WI38 (cell line): ENCODE measurements at regions not wholly inside any gene's neighbourhood (a gene's known extent, or its start where the extent isn't known, plus 50 kb on each side); places are given as distances from the start of the nearest gene placed in this dataset.

Source experiments
- H3K4me3 ChIP-seq: 2 replicates; pipeline ENCODE4 v1.5.1; 2011; ENCODE audit warnings: low read depth, mild to moderate bottlenecking, control low read depth, low read length
- TF ChIP-seq, protein P1 (sequence below): IDR thresholded peaks from 2 replicates; pipeline ENCODE4 v1.5.1; 2012; ENCODE audit warnings: low read depth, mild to moderate bottlenecking, control low read depth, low read length

DNA sequence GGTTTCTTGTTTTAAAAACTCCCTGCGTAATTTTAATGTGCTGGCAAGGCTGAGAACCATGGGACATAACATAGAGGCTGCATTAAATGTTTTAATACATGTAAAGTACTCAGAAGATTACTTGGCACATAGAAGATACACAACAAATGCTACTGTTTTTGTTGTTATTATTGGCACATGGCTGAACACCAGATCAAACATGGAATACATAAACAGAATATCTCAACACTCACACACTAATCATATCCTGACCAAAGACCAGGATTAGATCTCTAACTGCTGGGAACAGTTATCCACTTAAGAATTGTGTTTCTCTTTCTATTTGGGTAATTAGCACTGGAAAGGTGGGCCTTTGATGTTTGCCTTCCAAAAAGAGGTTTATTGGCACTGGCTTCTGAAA lies 69.3 kb downstream of the KCNE4 start:
- no peak overlapping the region for H3K4me3 ChIP-seq
- TF ChIP-seq, protein P1, sequence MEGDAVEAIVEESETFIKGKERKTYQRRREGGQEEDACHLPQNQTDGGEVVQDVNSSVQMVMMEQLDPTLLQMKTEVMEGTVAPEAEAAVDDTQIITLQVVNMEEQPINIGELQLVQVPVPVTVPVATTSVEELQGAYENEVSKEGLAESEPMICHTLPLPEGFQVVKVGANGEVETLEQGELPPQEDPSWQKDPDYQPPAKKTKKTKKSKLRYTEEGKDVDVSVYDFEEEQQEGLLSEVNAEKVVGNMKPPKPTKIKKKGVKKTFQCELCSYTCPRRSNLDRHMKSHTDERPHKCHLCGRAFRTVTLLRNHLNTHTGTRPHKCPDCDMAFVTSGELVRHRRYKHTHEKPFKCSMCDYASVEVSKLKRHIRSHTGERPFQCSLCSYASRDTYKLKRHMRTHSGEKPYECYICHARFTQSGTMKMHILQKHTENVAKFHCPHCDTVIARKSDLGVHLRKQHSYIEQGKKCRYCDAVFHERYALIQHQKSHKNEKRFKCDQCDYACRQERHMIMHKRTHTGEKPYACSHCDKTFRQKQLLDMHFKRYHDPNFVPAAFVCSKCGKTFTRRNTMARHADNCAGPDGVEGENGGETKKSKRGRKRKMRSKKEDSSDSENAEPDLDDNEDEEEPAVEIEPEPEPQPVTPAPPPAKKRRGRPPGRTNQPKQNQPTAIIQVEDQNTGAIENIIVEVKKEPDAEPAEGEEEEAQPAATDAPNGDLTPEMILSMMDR, result no peak

GRCh38 chr2:223122781-223123180 lies 70.8 kb downstream of the KCNE4 start:
- TF ChIP-seq, protein P1, result no peak
- H3K4me3 ChIP-seq, result no peak overlapping the region

- TF ChIP-seq, protein P1, result no peak
- H3K4me3 ChIP-seq, result no peak overlapping the region
Observed at GRCh38 chr2:223123855-223124610, 72.0 kb downstream of the KCNE4 start.

DNA sequence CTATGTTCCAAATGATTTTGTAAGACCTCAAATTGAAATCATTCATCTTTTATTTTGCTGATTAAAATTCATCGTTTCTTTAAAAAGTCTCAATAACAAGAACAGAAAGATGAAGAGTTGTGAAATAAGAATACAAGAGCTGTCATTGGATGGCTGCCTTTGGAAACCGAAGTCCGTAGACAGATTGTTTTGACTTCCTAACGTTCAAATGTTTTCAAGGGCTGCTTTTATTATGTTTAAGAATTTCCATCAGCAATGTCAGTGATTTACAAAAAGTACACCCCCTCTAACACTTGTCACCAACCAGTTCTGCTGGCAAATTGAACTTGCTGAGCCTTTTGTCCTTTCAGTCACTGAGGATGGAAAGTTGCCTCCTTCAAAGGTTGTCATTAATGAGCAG lies 89.6 kb downstream of the KCNE4 start:
- no peak overlapping the region for H3K4me3 ChIP-seq
- TF ChIP-seq, protein P1, result no peak

- H3K4me3 ChIP-seq, result no peak overlapping the region
- TF ChIP-seq, protein P1, result no peak
Observed at GRCh38 chr2:223142118-223142517, 90.1 kb downstream of the KCNE4 start.

DNA sequence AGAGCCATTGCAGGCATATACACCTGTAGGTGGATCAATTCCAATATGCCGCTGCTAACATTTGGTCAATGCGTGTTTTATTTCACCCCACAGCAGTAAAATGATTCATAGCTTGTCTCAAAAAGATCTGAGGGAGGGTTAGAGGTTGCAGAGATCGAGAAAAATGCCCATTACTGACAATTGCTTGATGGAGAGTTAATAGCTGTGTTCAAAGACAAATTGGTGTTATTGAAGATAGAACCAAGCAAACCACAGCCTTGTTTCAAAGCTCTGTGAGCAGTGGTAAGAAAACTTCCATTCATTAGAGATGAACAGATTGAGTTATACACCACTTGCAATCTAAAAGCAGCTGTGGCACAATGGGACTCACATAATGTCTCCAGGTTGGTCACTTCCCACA lies 95.4 kb downstream of the KCNE4 start:
- TF ChIP-seq, protein P1, result no peak
- H3K4me3 ChIP-seq, result no peak overlapping the region

DNA sequence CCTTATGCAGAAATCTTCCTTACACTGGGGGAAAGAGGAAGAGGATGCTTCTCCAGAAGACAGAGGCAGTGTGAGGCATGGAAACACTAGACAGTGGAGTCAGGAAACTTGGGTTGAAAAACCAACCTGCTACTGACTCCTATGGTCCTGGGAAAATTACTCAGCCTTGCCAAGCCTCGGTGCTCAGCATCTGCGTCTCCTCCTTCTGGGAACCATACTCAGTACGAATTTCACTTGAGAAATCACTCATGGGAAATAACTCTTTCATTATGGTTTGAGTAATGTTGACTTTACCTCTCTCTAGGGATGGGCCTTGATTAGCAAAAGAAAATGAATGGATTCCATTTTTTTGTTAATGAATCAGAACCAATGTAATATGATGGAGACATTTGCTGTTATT lies 96.5 kb downstream of the KCNE4 start:
- TF ChIP-seq, protein P1, result no peak
- H3K4me3 ChIP-seq, result no peak overlapping the region
